Lower lobe of right lung (tissue), 2 donors: ENCODE measurements at regions not wholly inside any gene's neighbourhood (a gene's known extent, or its start where the extent isn't known, plus 50 kb on each side); places are given as distances from the start of the nearest gene placed in this dataset.

Experiments used
- ATAC-seq, 2 donors: fragments of 200-7000 bp; cut with Tn5 transposase; one replicate each; pipeline ENCODE4 v1.9.1; 2020 to 2022; ENCODE audit warnings: mild to moderate bottlenecking in 2 of 2, moderate library complexity in 2 of 2
- DNase-seq: peaks from one replicate; pipeline ENCODE4 v3.0.0-alpha.2; 2020
- H3K27ac ChIP-seq: fragments of 200-600 bp; one replicate; pipeline ENCODE4 v1.8.0; 2022
- H3K27me3 ChIP-seq: fragments of 200-600 bp; one replicate; pipeline ENCODE4 v1.8.0; 2022; ENCODE audit warnings: low read depth
- H3K36me3 ChIP-seq: fragments of 200-600 bp; one replicate; pipeline ENCODE4 v1.8.0; 2022; ENCODE audit warnings: mild to moderate bottlenecking
- H3K4me1 ChIP-seq: fragments of 200-600 bp; one replicate; pipeline ENCODE4 v1.8.0; 2022
- H3K4me3 ChIP-seq: fragments of 200-600 bp; one replicate; pipeline ENCODE4 v1.8.0; 2022; ENCODE audit warnings: mild to moderate bottlenecking
- H3K9me3 ChIP-seq: fragments of 200-600 bp; one replicate; pipeline ENCODE4 v1.8.0; 2022
- CTCF ChIP-seq: fragments of 200-600 bp; IDR thresholded peaks from one replicate; pipeline ENCODE4 v1.8.0; 2022; ENCODE audit warnings: antibody characterized with exemption, mild to moderate bottlenecking
- intact Hi-C: fragments of 100-400 bp; cut with DNase I; formaldehyde crosslinking; loops from one replicate; pipeline ENCODE4 v1.11.0; 2022
- donor health status: DM: no; HTN: yes; CAD: no; lungs with severe emphysema.

GRCh38 chr13:40143559-40143958 is 488.1 kb downstream of the COG6 start:
- no peaks in the 10 kb centered on the region for H3K4me1 ChIP-seq
- no peak overlapping the region for H3K4me3 ChIP-seq
- no peaks in the 10 kb centered on the region for H3K9me3 ChIP-seq
- ATAC-seq (no peak), DNase-seq (no peak)
- no peaks in the 10 kb centered on the region for H3K27me3 ChIP-seq
- no peaks in the 10 kb centered on the region for H3K36me3 ChIP-seq
- intact Hi-C loops = no loop called here
- TF ChIP-seq CTCF = no peak
- no peak overlapping the region for H3K27ac ChIP-seq

GRCh38 chr13:40145139-40145538 is 489.7 kb downstream of the COG6 start:
- Histone ChIP-seq H3K27ac (no peak overlapping the region), H3K36me3 (no peaks in the 10 kb centered on the region), H3K4me1 (peaks cover 12% of the 10 kb centered on the region), H3K27me3 (no peaks in the 10 kb centered on the region), H3K9me3 (no peaks in the 10 kb centered on the region), H3K4me3 (no peak overlapping the region)
- ATAC-seq (no peak), DNase-seq (no peak)
- TF ChIP-seq CTCF = no peak
- intact Hi-C loops = no loop called here

GRCh38 chr13:40146063-40146462 is 490.6 kb downstream of the COG6 start:
- DNase-seq = no peak
- no peaks in the 10 kb centered on the region for H3K27me3 ChIP-seq
- no peak for TF ChIP-seq CTCF
- no peaks in the 10 kb centered on the region for H3K36me3 ChIP-seq
- H3K4me1 ChIP-seq = peaks cover 12% of the 10 kb centered on the region
- no peak overlapping the region for H3K27ac ChIP-seq
- intact Hi-C loops = no loop called here
- H3K4me3 ChIP-seq = no peak overlapping the region
- no peaks in the 10 kb centered on the region for H3K9me3 ChIP-seq
- ATAC-seq = no peak

- ATAC-seq = no peak
- intact Hi-C loops = no loop called here
Measured at GRCh38 chr13:40146611-40147117, 491.2 kb downstream of the COG6 start.

GRCh38 chr13:40148101-40148500 is 492.6 kb downstream of the COG6 start:
- no peaks in the 10 kb centered on the region for H3K27me3 ChIP-seq
- no peak overlapping the region for H3K27ac ChIP-seq
- no peaks in the 10 kb centered on the region for H3K9me3 ChIP-seq
- no peaks in the 10 kb centered on the region for H3K36me3 ChIP-seq
- no peak for TF ChIP-seq CTCF
- intact Hi-C loops = no loop called here
- no peak for DNase-seq
- peaks cover 12% of the 10 kb centered on the region for H3K4me1 ChIP-seq
- no peak for ATAC-seq
- H3K4me3 ChIP-seq = no peak overlapping the region

More at GRCh38 chr13:40146611-40147117, 491.2 kb downstream of the COG6 start:
- no peaks in the 10 kb centered on the region for H3K36me3 ChIP-seq
- H3K9me3 ChIP-seq = no peaks in the 10 kb centered on the region
- TF ChIP-seq CTCF = no peak
- H3K4me1 ChIP-seq = peaks cover 12% of the 10 kb centered on the region
- H3K4me3 ChIP-seq = no peak overlapping the region
- no peak for DNase-seq
- H3K27me3 ChIP-seq = no peaks in the 10 kb centered on the region
- no peak overlapping the region for H3K27ac ChIP-seq

GRCh38 chr13:40148742-40149141 is 493.3 kb downstream of the COG6 start:
- Histone ChIP-seq H3K4me3 (no peak overlapping the region), H3K27ac (peak overlapping the region; percentile 65), H3K27me3 (no peaks in the 10 kb centered on the region), H3K4me1 (peaks cover 12% of the 10 kb centered on the region), H3K9me3 (no peaks in the 10 kb centered on the region), H3K36me3 (no peaks in the 10 kb centered on the region)
- no peak for TF ChIP-seq CTCF
- ATAC-seq (no peak), DNase-seq (no peak)
- intact Hi-C loops = no loop called here
